ENCODE measurements at regions not wholly inside any gene's neighbourhood (a gene's known extent, or its start where the extent isn't known, plus 50 kb on each side); places are given as distances from the start of the nearest gene placed in this dataset.

GRCh38 chr22:48276994-48277867 is 1514.8 kb downstream of the TBC1D22A start:
- DNase-seq, result no peak

GRCh38 chr22:48275412-48275811 is 1513.0 kb downstream of the TBC1D22A start:
- no peak for DNase-seq

GRCh38 chr22:48270731-48271130 is 1508.3 kb downstream of the TBC1D22A start:
- DNase-seq, result no peak

GRCh38 chr22:48268771-48269552 is 1506.5 kb downstream of the TBC1D22A start:
- no peak for DNase-seq

GRCh38 chr22:48268293-48268692 is 1505.8 kb downstream of the TBC1D22A start:
- no peak for DNase-seq

- no peak for DNase-seq
These were observed 1505.2 kb downstream of the TBC1D22A start for GRCh38 chr22:48267681-48268080.

GRCh38 chr22:48265000-48265625 is 1502.7 kb downstream of the TBC1D22A start:
- no peak for DNase-seq

GRCh38 chr22:48264586-48264985 is 1502.1 kb downstream of the TBC1D22A start:
- no peak for DNase-seq

GRCh38 chr22:48263791-48264351 is 1501.4 kb downstream of the TBC1D22A start:
- DNase-seq, result no peak

- no peak for DNase-seq
These were observed 1500.9 kb downstream of the TBC1D22A start for GRCh38 chr22:48263431-48263765.

- DNase-seq, result no peak
These were observed 1500.4 kb downstream of the TBC1D22A start for GRCh38 chr22:48262596-48263430.

GRCh38 chr22:48261706-48262105 is 1499.3 kb downstream of the TBC1D22A start:
- DNase-seq, result no peak

GRCh38 chr22:48261048-48261621 is 1498.7 kb downstream of the TBC1D22A start:
- no peak for DNase-seq

- DNase-seq, result no peak
These were observed 1497.7 kb downstream of the TBC1D22A start for GRCh38 chr22:48259991-48260670.

GRCh38 chr22:48258811-48259210 is 1496.4 kb downstream of the TBC1D22A start:
- DNase-seq, result no peak

GRCh38 chr22:48258064-48258701 is 1495.7 kb downstream of the TBC1D22A start:
- DNase-seq, result no peak

- DNase-seq, result no peak
These were observed 1495.2 kb downstream of the TBC1D22A start for GRCh38 chr22:48257685-48258055.

- DNase-seq, result no peak
These were observed 1494.6 kb downstream of the TBC1D22A start for GRCh38 chr22:48256776-48257684.

GRCh38 chr22:48256041-48256739 is 1493.7 kb downstream of the TBC1D22A start:
- no peak for DNase-seq

Data from NCI-H187 (cell line).